C4-2B (cell line): ENCODE measurements at regions not wholly inside any gene's neighbourhood (a gene's known extent, or its start where the extent isn't known, plus 50 kb on each side); places are given as distances from the start of the nearest gene placed in this dataset.

Source experiments
- CTCF ChIP-seq: fragments of 450-650 bp; conservative IDR thresholded peaks from 2 replicates; pipeline ENCODE4 v1.5.1; 2017; ENCODE audit warnings: mild to moderate bottlenecking
- ZFX ChIP-seq: fragments of 450-650 bp; IDR thresholded peaks from 2 replicates; pipeline ENCODE4 v1.6.1; 2017

DNA sequence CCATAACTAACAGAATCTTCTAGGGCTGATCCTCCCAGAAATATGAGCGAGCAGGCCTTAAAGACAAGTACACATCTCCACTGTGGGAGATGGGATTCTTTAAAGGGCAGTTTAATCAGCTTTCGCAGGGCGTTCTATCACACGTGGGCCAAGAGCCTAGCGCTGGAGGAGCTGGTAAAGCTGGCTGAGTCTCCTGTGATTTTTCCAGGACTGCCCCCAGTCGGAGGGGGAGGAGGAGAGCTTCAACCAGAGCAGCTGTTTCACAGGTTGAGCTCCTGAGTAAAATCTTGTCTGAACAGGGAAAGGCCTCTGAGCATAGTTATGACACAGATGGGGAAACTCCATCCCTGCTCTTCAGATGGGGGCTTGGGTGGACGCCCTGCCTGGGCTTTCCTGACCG, 87.0 kb downstream of the ZNF365 start:
- no peak for TF ChIP-seq CTCF
- TF ChIP-seq ZFX, result no peak
